HL-60 (cell line): ENCODE measurements at regions not wholly inside any gene's neighbourhood (a gene's known extent, or its start where the extent isn't known, plus 50 kb on each side); places are given as distances from the start of the nearest gene placed in this dataset.

Source experiments
- POLR2AphosphoS5 ChIP-seq: IDR thresholded peaks from 2 replicates; pipeline ENCODE4 v1.6.1; 2012; ENCODE audit warnings: low read depth
- TF ChIP-seq, protein P1 (sequence below): IDR thresholded peaks from one replicate; pipeline ENCODE4 v1.5.1; 2011; ENCODE audit warnings: low read length, control low read depth, inconsistent platforms; ENCODE audit not compliant: insufficient read depth
- TF ChIP-seq, protein P2 (sequence below): IDR thresholded peaks from 2 replicates; pipeline ENCODE4 v1.6.1; 2012; ENCODE audit warnings: low read depth; ENCODE audit not compliant: insufficient replicate concordance

DNA sequence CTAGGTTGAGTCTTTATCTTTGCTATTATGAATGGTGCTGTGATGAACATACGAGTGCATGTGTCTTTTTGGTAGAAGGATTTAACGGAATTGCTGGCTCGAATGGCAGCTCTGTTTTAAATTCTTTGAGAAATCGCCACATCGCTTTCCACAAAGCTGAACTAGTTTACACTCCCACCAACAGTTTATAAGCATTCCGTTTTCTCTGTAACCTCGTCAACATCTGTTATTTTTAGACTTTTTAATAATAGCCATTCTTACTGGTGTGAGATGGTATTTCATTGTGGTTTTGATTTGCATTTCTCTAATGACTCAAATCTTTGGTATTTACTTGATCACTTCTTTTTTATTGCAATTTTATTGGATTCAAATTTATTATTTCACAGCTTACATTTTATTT, 117.4 kb upstream of the HDGFL1 start:
- TF ChIP-seq POLR2AphosphoS5 = no peak
- TF ChIP-seq, protein P1, sequence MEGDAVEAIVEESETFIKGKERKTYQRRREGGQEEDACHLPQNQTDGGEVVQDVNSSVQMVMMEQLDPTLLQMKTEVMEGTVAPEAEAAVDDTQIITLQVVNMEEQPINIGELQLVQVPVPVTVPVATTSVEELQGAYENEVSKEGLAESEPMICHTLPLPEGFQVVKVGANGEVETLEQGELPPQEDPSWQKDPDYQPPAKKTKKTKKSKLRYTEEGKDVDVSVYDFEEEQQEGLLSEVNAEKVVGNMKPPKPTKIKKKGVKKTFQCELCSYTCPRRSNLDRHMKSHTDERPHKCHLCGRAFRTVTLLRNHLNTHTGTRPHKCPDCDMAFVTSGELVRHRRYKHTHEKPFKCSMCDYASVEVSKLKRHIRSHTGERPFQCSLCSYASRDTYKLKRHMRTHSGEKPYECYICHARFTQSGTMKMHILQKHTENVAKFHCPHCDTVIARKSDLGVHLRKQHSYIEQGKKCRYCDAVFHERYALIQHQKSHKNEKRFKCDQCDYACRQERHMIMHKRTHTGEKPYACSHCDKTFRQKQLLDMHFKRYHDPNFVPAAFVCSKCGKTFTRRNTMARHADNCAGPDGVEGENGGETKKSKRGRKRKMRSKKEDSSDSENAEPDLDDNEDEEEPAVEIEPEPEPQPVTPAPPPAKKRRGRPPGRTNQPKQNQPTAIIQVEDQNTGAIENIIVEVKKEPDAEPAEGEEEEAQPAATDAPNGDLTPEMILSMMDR = no peak
- TF ChIP-seq, protein P2, sequence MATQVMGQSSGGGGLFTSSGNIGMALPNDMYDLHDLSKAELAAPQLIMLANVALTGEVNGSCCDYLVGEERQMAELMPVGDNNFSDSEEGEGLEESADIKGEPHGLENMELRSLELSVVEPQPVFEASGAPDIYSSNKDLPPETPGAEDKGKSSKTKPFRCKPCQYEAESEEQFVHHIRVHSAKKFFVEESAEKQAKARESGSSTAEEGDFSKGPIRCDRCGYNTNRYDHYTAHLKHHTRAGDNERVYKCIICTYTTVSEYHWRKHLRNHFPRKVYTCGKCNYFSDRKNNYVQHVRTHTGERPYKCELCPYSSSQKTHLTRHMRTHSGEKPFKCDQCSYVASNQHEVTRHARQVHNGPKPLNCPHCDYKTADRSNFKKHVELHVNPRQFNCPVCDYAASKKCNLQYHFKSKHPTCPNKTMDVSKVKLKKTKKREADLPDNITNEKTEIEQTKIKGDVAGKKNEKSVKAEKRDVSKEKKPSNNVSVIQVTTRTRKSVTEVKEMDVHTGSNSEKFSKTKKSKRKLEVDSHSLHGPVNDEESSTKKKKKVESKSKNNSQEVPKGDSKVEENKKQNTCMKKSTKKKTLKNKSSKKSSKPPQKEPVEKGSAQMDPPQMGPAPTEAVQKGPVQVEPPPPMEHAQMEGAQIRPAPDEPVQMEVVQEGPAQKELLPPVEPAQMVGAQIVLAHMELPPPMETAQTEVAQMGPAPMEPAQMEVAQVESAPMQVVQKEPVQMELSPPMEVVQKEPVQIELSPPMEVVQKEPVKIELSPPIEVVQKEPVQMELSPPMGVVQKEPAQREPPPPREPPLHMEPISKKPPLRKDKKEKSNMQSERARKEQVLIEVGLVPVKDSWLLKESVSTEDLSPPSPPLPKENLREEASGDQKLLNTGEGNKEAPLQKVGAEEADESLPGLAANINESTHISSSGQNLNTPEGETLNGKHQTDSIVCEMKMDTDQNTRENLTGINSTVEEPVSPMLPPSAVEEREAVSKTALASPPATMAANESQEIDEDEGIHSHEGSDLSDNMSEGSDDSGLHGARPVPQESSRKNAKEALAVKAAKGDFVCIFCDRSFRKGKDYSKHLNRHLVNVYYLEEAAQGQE = no peak
